ENCODE measurements at regions not wholly inside any gene's neighbourhood (a gene's known extent, or its start where the extent isn't known, plus 50 kb on each side); places are given as distances from the start of the nearest gene placed in this dataset.

GRCh38 chr6:145250436-145250835 lies 484.9 kb downstream of the EPM2A start:
- Histone ChIP-seq H3K4me3 (no peak overlapping the region), H3K4me1 (replicated peaks in 1 of 2) (peaks cover 2 to 5% of the 10 kb centered on the region in 2 donors), H3K27ac (no peak overlapping the region)
- 68 to 100% (median 77%) methylated on average over 1 to 3 of the region's 3 CpGs; no CpG with 5 or more reads in 2 of the 10 experiments for WGBS, 10 experiments
- in situ Hi-C loops (cut with MboI; ENCODE audit: low pct_unique_long_range_greater_than_20kb in 2 of 9, low sequenced_read_pairs in 9 of 9, unreplicated experiment in 9 of 9), result no loop called here
- no peak for ATAC-seq (replicated peaks in 6 of 8)

- peak in 1 of 8 experiments; percentile 11 for ATAC-seq (replicated peaks in 6 of 8)
- in situ Hi-C loops (cut with MboI; ENCODE audit: low pct_unique_long_range_greater_than_20kb in 2 of 9, low sequenced_read_pairs in 9 of 9, unreplicated experiment in 9 of 9), result no loop called here
- H3K4me3 ChIP-seq, result no peak overlapping the region
- H3K4me1 ChIP-seq (replicated peaks in 1 of 2), result peaks cover 3% of the 10 kb centered on the region in 2 donors
- H3K27ac ChIP-seq, result no peak overlapping the region
Measured at GRCh38 chr6:145252737-145253136, 482.6 kb downstream of the EPM2A start.

- Histone ChIP-seq H3K4me3 (no peak overlapping the region), H3K27ac (no peak overlapping the region), H3K4me1 (replicated peaks in 1 of 2) (peaks cover 14 to 24% of the 10 kb centered on the region in 2 donors)
- ATAC-seq (replicated peaks in 6 of 8), result no peak
- in situ Hi-C loops (cut with MboI; ENCODE audit: low pct_unique_long_range_greater_than_20kb in 2 of 9, low sequenced_read_pairs in 9 of 9, unreplicated experiment in 9 of 9), result no loop called here
- 42 to 100% (median 83%) methylated on average over 1 to 3 of the region's 5 CpGs; no CpG with 5 or more reads in 2 of the 10 experiments for WGBS, 10 experiments
Measured at GRCh38 chr6:145254649-145255401, 480.5 kb downstream of the EPM2A start.

GRCh38 chr6:145257704-145258103 lies 477.6 kb downstream of the EPM2A start:
- H3K4me3 ChIP-seq, result no peak overlapping the region
- WGBS, 10 experiments, result 67 to 100% (median 100%) methylated on average over 1 of the region's 1 CpG; no CpG with 5 or more reads in 4 of the 10 experiments
- in situ Hi-C loops (cut with MboI; ENCODE audit: low pct_unique_long_range_greater_than_20kb in 2 of 9, low sequenced_read_pairs in 9 of 9, unreplicated experiment in 9 of 9), result no loop called here
- H3K27ac ChIP-seq, result peak overlapping the region in 1 of 2 donors; percentile 32
- peaks cover 20 to 48% of the 10 kb centered on the region in 2 donors for H3K4me1 ChIP-seq (replicated peaks in 1 of 2)
- no peak for ATAC-seq (replicated peaks in 6 of 8)

GRCh38 chr6:145258122-145258521 lies 477.2 kb downstream of the EPM2A start:
- H3K4me1 ChIP-seq (replicated peaks in 1 of 2), result peaks cover 20 to 52% of the 10 kb centered on the region in 2 donors
- H3K4me3 ChIP-seq, result no peak overlapping the region
- peak in 5 of 8 experiments; percentile 40 to 67 (median 58) for ATAC-seq (replicated peaks in 6 of 8)
- WGBS, 10 experiments, result 22 to 100% (median 85%) methylated on average over 1 of the region's 1 CpG; no CpG with 5 or more reads in 2 of the 10 experiments
- in situ Hi-C loops (cut with MboI; ENCODE audit: low pct_unique_long_range_greater_than_20kb in 2 of 9, low sequenced_read_pairs in 9 of 9, unreplicated experiment in 9 of 9), result no loop called here
- H3K27ac ChIP-seq, result peak overlapping the region in 1 of 2 donors; percentile 32

GRCh38 chr6:145260484-145261175 lies 474.7 kb downstream of the EPM2A start:
- peaks cover 24 to 78% of the 10 kb centered on the region in 2 donors for H3K4me1 ChIP-seq (replicated peaks in 1 of 2)
- H3K27ac ChIP-seq, result no peak overlapping the region
- WGBS, 10 experiments, result 0 to 100% (median 73%) methylated on average over 1 to 2 of the region's 2 CpGs; no CpG with 5 or more reads in 2 of the 10 experiments
- no peak overlapping the region for H3K4me3 ChIP-seq
- in situ Hi-C loops (cut with MboI; ENCODE audit: low pct_unique_long_range_greater_than_20kb in 2 of 9, low sequenced_read_pairs in 9 of 9, unreplicated experiment in 9 of 9), result no loop called here
- peak; percentile 13 to 65 (median 46) for ATAC-seq (replicated peaks in 6 of 8)

GRCh38 chr6:145261758-145262157 lies 473.6 kb downstream of the EPM2A start:
- Histone ChIP-seq H3K27ac (no peak overlapping the region), H3K4me1 (replicated peaks in 1 of 2) (peaks cover 25 to 87% of the 10 kb centered on the region in 2 donors), H3K4me3 (no peak overlapping the region)
- no peak for ATAC-seq (replicated peaks in 6 of 8)
- WGBS, 10 experiments, result 50 to 100% (median 82%) methylated on average over 1 to 2 of the region's 2 CpGs; no CpG with 5 or more reads in 2 of the 10 experiments
- in situ Hi-C loops (cut with MboI; ENCODE audit: low pct_unique_long_range_greater_than_20kb in 2 of 9, low sequenced_read_pairs in 9 of 9, unreplicated experiment in 9 of 9), result no loop called here

GRCh38 chr6:145262771-145263170 lies 472.5 kb downstream of the EPM2A start:
- in situ Hi-C loops (cut with MboI; ENCODE audit: low pct_unique_long_range_greater_than_20kb in 2 of 9, low sequenced_read_pairs in 9 of 9, unreplicated experiment in 9 of 9), result no loop called here
- Histone ChIP-seq H3K4me1 (replicated peaks in 1 of 2) (peaks cover 22 to 89% of the 10 kb centered on the region in 2 donors), H3K4me3 (no peak overlapping the region), H3K27ac (peak overlapping the region in 1 of 2 donors; percentile 2)
- no peak for ATAC-seq (replicated peaks in 6 of 8)
- 5 to 100% (median 68%) methylated on average over 1 of the region's 1 CpG; no CpG with 5 or more reads in 2 of the 10 experiments for WGBS, 10 experiments

GRCh38 chr6:145263778-145264211 lies 471.5 kb downstream of the EPM2A start:
- 0 to 46% (median 18%) methylated on average over 4 to 5 of the region's 5 CpGs; no CpG with 5 or more reads in 1 of the 10 experiments for WGBS, 10 experiments

GRCh38 chr6:145266432-145267075 lies 468.8 kb downstream of the EPM2A start:
- WGBS, 10 experiments, result 4 to 100% (median 79%) methylated on average over 1 to 6 of the region's 6 CpGs
- no peak overlapping the region for H3K27ac ChIP-seq
- in situ Hi-C loops (cut with MboI; ENCODE audit: low pct_unique_long_range_greater_than_20kb in 2 of 9, low sequenced_read_pairs in 9 of 9, unreplicated experiment in 9 of 9), result no loop called here
- H3K4me3 ChIP-seq, result no peak overlapping the region
- peaks cover 12 to 72% of the 10 kb centered on the region in 2 donors for H3K4me1 ChIP-seq (replicated peaks in 1 of 2)
- no peak for ATAC-seq (replicated peaks in 6 of 8)

More at GRCh38 chr6:145263778-145264211, 471.5 kb downstream of the EPM2A start:
- H3K4me3 ChIP-seq, result no peak overlapping the region
- peak; percentile 45 to 93 (median 87) for ATAC-seq (replicated peaks in 6 of 8)
- in situ Hi-C loops (cut with MboI; ENCODE audit: low pct_unique_long_range_greater_than_20kb in 2 of 9, low sequenced_read_pairs in 9 of 9, unreplicated experiment in 9 of 9), result no loop called here
- H3K4me1 ChIP-seq (replicated peaks in 1 of 2), result peaks cover 18 to 79% of the 10 kb centered on the region in 2 donors
- peak overlapping the region in 1 of 2 donors; percentile 1 for H3K27ac ChIP-seq

GRCh38 chr6:145267076-145267867 lies 468.0 kb downstream of the EPM2A start:
- Histone ChIP-seq H3K4me3 (no peak overlapping the region), H3K4me1 (replicated peaks in 1 of 2) (peaks cover 18 to 73% of the 10 kb centered on the region in 2 donors), H3K27ac (no peak overlapping the region)
- in situ Hi-C loops (cut with MboI; ENCODE audit: low pct_unique_long_range_greater_than_20kb in 2 of 9, low sequenced_read_pairs in 9 of 9, unreplicated experiment in 9 of 9), result no loop called here
- ATAC-seq (replicated peaks in 6 of 8), result peak in 3 of 8 experiments; percentile 15 to 89 (median 63)
- 41 to 100% (median 77%) methylated on average over 1 to 5 of the region's 5 CpGs for WGBS, 10 experiments

GRCh38 chr6:145270464-145270863 lies 464.9 kb downstream of the EPM2A start:
- 20 to 93% (median 81%) methylated on average over 1 to 2 of the region's 2 CpGs for WGBS, 10 experiments
- Histone ChIP-seq H3K4me1 (replicated peaks in 1 of 2) (peaks cover 15 to 45% of the 10 kb centered on the region in 2 donors), H3K27ac (peak overlapping the region in 1 of 2 donors; percentile 66), H3K4me3 (no peak overlapping the region)
- no peak for ATAC-seq (replicated peaks in 6 of 8)
- in situ Hi-C loops (cut with MboI; ENCODE audit: low pct_unique_long_range_greater_than_20kb in 2 of 9, low sequenced_read_pairs in 9 of 9, unreplicated experiment in 9 of 9), result no loop called here

Measured in motor neuron (in vitro differentiated cells).